ENCODE measurements at regions not wholly inside any gene's neighbourhood (a gene's known extent, or its start where the extent isn't known, plus 50 kb on each side); places are given as distances from the start of the nearest gene placed in this dataset.
"Not testable (repeated sequence)": the region's sequence is repeated elsewhere in the genome, so short reads cannot be mapped to it uniquely, and the experiment has no call there.

DNA sequence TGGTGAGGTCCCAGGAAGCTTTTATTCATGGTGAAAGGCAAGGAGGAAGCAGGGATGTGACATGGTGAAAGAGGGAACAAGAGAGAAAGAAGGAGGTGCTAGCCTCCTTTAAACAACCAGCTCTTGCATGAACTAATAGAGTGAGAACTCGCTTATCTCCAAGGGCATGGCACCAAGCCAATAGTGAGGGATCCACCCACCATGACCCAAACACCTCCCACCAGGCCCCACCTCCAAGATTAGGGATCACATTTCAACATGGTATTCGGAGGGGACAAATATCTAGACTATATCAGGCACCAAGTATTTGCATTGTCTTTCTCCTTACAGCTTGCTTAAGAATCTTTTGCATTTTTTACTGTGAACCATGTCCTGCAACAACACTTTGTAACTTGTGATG is 91.9 kb upstream of the DHRS4 start:
- DNase-seq (ENCODE audit: low spot score), result no peak

DNA sequence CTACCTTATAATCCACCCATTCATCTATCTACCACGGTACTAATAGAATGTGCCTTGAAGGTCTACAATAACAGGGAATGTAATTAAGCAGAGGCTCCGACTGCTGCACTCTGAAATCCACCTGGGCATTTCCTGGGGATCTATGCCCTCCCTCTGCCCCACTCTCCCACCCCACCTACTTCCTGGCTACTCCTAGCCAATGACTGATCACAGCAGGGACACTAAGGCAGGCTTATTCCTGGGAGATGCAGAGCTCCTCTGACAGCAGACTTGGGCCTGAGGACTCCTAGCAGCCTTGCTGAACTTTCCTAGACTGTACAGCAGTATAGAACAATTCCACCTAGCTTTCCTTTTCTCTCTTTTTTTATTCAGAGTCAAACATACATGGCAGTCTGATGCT is 91.1 kb upstream of the DHRS4 start:
- no peak for DNase-seq (ENCODE audit: low spot score)

DNA sequence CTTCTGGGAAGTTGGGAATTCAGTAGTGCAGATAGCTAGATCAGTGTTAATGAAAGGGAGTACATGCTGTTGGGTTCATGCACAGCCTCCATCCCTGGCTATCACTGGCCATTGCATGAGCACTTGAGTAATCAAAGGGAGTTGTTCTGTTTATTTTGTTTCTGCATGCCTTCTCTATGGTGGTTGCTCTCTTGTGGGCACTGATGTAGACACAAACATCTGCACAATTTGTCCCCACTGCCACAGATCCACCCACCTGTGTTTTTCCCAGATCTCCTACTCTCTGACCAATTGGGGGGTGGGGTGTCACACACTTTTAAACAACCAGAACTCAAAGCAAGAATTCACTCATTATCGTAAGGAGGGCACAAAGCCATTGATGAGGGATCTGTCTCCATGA is 89.7 kb upstream of the DHRS4 start:
- DNase-seq (ENCODE audit: low spot score), result no peak

DNA sequence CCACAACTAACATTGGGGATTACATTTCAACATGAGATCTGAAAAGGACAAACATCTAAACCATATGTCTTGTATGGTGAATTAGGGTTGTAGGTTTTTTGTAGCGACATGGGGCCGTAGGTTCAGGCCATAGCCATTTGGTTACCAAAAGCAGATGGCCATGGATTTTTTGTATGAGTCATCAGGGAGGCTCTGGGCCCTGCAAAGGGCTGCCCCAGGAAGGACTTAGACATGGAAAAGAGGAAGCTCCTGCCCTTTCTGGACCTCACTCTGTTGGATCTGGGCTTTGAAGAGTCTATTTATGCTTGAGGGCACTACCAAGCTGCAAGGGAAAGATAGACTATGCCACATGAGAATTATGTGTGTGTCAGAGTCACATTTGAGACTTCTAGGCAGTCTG is 89.3 kb upstream of the DHRS4 start:
- no peak for DNase-seq (ENCODE audit: low spot score)

DNA sequence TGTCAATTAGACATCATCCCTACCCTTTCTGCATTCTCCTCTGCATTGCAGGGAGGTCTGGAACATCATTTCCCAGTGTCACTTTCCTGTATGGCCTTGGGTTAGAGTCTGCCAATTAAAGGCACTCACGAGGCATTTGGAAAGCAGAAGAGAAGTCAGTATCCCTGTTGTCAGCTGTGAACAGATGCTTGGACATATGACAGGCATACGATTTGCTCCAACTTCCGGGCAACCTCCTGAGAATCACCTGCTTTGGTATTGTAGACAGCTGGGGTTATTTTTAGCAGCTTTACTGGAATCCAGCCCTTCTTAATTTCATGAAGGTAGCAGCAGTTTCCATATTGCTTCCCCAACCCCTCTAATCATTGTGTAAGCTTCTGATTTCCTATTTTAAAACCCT is 88.7 kb upstream of the DHRS4 start:
- no peak for DNase-seq (ENCODE audit: low spot score)

- DNase-seq (ENCODE audit: low spot score), result no peak
These were observed 88.1 kb upstream of the DHRS4 start for GRCh38 chr14:23865502-23865901.

DNA sequence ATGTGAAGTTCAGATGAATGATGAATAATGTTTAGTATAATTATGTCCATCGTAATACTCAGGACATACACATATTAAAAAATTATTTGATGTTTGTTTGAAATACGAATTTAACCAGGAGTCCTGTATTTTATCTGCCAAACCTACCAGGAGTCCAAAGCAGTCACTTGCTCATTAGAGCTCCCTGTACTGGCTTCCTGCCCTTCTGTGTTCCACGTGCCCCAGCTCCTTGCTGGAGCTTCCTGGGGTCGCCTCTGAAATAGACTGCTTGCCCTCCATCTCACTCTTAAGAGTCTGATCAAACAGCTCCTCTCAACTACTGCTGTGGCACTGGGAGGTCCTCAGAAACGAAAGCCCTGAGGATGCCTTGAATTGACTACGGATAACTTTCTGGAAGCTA is 87.3 kb upstream of the DHRS4 start:
- no peak for DNase-seq (ENCODE audit: low spot score)

DNA sequence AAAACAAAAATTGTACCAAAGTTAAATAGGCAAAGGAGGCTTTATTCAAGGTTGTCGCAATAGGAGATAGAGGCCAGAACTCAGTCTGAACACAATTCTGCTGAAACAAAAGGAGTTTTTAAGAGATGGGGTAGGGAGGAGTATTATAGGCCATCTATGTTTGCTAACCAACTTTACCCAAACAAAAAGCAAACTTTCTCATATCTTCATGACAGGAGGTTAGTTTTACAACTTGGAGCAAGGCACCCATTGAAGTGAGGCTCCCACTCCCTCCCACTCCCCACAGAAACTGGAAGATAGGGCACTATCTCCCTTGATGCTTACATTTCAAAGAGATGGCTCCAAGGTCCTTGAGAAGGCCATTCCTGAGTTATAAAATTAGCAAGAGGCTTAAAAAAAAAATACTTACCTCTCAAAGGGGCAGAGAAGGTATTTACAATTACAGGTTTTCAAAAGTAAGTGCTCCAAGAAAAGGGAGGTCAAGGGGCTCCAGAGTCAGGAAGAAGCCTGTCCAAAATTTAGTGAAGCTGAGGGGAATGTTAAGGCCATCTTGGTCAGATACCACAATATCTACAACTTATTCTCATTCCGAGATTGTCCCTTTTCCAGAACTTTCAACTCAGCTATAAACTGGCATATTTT is 84.4 kb upstream of the DHRS4 start:
- no peak for DNase-seq (ENCODE audit: low spot score)

DNA sequence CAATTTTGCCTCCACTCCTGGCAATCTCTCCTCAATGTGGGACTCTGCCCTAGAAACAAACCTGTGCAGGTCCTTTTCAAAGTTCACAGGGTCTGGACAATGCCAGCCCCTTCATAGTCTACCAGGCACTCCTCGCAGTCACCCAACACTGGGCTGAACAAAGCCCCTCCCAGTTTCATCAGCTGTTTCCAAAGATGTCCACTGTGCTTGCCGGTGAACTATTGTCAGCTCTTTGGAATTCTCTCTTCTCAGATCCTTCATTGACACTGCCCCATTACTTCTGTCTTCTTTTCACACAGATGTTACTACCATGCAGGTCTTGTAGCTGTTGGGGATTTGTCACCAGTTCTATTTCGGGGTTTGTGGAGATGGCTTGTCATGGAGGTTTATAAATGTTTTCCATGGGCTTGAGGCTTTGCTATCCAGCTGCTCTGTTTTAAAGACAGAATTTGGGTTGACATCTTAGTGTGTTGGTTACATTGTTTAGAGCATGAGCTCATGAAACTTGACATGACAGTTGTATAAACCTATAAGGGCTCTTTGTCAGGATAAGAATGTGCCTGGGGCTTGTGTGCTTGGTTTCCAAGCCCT is 77.3 kb upstream of the DHRS4 start:
- DNase-seq (ENCODE audit: low spot score), result no peak

DNA sequence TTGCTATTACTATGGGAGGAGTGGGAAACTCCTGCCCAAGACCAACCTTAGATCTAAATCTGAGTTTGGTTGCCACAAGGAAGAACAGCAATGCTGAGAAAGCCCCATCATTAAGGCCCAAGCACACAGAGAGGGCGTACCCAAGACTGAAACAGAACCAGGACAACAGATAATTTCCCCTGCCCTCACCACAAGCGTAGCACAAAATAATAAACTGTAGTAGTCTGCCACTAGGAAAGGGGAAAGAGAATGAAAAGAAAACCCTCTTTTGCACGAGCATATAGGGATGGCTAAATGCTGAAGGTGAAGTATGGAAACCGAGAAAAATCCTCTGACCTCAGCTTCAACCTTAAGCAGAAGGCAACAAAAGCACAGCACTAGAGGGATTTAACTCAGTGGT is 76.5 kb upstream of the DHRS4 start:
- no peak for DNase-seq (ENCODE audit: low spot score)

GRCh38 chr14:23877538-23878180 is 75.9 kb upstream of the DHRS4 start:
- no peak for DNase-seq (ENCODE audit: low spot score)

- DNase-seq (ENCODE audit: low spot score), result no peak
These were observed 72.3 kb upstream of the DHRS4 start for GRCh38 chr14:23881282-23881681.

GRCh38 chr14:23883684-23884540 is 69.7 kb upstream of the DHRS4 start:
- no peak for DNase-seq (ENCODE audit: low spot score)

DNA sequence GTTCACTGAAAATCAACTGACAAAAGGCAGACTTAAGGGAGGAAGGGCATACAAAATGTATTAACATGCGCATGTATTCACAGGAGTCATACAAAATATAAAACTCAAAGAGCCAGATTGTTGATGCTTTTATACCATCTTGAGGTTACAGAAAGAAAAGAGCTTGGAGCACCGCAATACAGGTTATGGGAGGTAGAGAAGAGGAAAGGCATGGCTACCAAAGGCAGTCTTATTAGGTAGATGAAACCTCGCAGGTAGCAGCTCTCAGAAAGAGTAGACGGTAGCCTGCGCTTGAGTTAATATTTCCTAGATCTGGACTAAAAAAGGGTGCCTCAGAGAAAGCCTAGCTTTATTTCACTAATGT is 69.0 kb upstream of the DHRS4 start:
- no peak for DNase-seq (ENCODE audit: low spot score)

DNA sequence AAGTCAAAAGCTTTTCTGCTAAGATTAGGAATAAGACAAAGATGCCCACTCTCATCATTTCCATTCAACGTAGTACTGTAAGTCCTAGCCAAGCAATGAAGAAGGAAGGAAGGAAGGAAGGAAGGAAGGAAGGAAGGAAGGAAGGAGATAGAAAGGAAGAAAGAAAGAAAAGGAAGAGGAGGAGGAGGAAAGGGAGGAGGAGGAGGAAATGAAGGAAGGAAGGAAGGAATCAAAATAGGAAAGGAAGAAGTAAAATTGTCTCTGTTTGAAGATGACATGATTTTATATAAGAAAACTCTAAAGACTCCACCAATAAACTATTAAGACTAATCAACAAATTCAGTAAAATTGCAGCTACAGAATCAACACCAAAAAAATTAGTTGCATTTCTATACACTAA is 66.0 kb upstream of the DHRS4 start:
- DNase-seq (ENCODE audit: low spot score), result no peak

- DNase-seq (ENCODE audit: low spot score), result not testable (repeated sequence)
These were observed 61.9 kb upstream of the DHRS4 start for GRCh38 chr14:23891717-23892116.

- DNase-seq (ENCODE audit: low spot score), result not testable (repeated sequence)
These were observed 61.3 kb upstream of the DHRS4 start for GRCh38 chr14:23892289-23892688.

DNA sequence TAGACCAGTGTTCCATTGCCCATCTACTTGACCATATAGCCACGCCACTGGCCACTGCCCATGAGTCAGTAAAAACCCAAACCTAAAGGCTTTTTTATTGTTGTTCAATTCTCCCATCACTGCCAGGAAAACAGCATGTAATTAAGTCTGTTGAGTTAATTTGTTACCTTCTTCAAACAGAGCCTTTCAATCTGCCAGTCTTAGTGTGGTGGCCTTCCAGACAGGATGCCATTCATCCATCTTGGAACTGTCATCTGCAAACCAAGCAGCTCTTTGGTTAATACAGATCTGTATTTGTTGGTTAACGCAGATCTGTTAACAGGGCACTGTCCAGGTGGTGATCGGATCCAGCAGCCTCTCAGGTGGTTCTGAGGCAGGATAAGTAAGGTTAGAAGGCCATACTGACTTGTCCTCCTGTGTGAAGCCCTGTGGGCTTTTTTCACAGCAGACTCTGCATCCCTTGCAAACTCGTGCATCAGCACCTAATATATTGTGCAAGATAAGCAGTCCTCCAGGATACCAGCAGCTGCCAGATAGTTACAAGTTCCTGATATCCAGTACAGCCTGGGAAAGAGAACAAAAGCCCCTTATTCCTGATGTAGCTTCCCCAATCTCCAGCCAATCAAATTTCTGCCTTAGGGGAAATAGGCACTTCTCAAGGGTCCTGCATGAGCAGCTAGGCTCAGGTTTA is 59.1 kb upstream of the DHRS4 start:
- DNase-seq (ENCODE audit: low spot score), result no peak

DNA sequence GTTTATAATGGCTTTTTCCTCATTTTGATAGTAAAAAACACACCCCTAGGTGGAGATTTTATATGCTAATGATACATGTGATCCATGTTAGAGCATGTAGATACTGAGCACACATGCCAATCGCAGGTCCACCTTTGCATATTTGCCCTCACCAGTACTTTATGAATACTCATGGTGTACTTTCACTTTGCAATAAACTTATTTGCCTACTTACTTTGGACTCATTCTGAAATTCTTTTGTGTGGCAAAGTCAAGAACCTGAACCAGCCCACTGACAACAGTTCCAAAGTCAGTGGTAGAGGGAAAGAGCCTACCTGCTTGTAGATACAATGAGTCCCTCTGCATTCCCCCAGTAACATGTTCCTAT is 58.5 kb upstream of the DHRS4 start:
- no peak for DNase-seq (ENCODE audit: low spot score)

GRCh38 chr14:23895480-23895879 is 58.1 kb upstream of the DHRS4 start:
- no peak for DNase-seq (ENCODE audit: low spot score)

GRCh38 chr14:23896609-23897153 is 56.9 kb upstream of the DHRS4 start:
- no peak for DNase-seq (ENCODE audit: low spot score)

DNA sequence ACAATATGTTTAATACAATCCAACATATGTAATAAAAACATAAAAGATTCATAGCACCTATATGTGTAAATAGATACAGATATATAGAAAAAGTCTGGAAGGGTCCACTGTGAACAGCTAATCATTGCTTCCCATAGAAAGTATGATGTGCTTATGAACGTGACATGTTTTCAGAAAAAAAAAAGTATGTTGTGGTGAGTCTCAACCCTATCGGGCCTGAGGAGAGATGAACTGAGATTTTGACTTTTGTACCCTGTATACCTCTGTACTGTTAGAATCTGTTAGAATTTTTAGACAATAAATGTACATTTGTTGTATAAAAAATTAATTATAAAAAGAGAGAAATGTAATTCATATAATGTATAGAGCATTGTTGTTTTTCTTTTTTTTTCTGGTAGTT is 56.3 kb upstream of the DHRS4 start:
- DNase-seq (ENCODE audit: low spot score), result not testable (repeated sequence)

Measured in D341Med (cell line).